HG03565 (cell line): ENCODE measurements at regions not wholly inside any gene's neighbourhood (a gene's known extent, or its start where the extent isn't known, plus 50 kb on each side); places are given as distances from the start of the nearest gene placed in this dataset.

Experiments used
- ATAC-seq: cut with Tn5 transposase; IDR thresholded peaks from one replicate; pipeline ENCODE4 v1.9.1; 2021; ENCODE audit warnings: mild to moderate bottlenecking, moderate library complexity; ENCODE audit not compliant: unreplicated experiment

- ATAC-seq = no peak
These were observed 134.7 kb upstream of the AGR3 start for GRCh38 chr7:17016402-17017010.

DNA sequence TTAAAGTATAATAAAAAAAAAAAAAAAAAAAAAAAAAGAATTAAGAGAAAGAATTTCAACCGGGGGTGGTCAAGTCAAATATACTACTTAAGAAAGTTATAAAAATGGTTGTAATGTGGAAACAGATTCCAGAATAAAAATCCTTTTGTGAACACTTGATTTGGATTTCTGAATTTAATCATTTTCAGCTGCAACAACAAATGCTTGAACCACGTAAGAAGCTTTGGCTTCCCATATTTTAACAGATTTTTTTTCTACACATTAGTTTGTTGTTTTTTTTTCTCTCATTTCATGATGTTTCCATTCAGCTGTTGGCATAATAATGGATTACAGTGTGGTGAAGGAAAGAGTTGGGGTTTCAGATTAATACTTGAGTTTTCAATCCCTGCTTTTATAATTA, 137.3 kb upstream of the AGR3 start:
- no peak for ATAC-seq

GRCh38 chr7:17020250-17020649, 138.5 kb upstream of the AGR3 start:
- no peak for ATAC-seq

- ATAC-seq = no peak
These were observed 139.4 kb upstream of the AGR3 start for GRCh38 chr7:17021205-17021604.

GRCh38 chr7:17022920-17023319, 141.1 kb upstream of the AGR3 start:
- ATAC-seq = no peak

DNA sequence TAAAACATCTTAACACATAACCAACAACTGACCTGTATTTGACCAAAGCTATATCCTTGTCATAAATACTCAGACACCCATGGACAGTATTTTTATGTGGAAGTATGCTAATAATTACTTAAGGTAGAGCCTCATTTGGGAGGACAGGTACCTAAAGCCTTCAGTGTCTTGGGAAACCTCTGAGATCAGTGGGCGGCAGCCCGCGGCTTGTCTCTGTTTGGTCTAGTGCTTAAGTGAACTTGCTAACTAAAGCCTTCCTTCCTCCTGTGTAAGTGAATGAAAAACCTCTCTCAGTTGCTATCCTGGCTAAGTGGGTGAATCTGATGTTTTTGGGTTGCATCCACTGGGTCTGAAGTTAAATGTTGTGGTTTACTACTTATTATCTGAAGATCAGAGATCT, 144.5 kb upstream of the AGR3 start:
- no peak for ATAC-seq

- ATAC-seq = no peak
These were observed 145.5 kb upstream of the AGR3 start for GRCh38 chr7:17027143-17027788.

DNA sequence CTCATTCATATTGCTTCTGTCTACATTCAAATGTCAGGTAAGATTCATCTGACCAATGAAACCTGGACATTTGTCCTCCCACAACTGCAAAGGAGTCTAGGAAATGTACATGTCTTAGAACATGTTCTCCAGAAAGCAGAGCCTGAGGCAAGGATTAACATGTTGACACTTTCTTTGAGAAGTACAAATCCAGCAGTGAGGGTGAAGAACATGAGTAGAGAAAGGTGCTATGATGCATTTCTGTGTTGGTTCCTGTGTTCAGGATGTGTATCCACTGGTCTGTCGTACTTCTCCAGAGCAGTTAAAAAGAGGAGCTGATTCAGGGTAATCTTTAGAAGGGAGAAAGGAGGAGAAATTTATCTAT, 146.0 kb upstream of the AGR3 start:
- ATAC-seq = no peak

GRCh38 chr7:17029150-17029549, 147.4 kb upstream of the AGR3 start:
- ATAC-seq = no peak

DNA sequence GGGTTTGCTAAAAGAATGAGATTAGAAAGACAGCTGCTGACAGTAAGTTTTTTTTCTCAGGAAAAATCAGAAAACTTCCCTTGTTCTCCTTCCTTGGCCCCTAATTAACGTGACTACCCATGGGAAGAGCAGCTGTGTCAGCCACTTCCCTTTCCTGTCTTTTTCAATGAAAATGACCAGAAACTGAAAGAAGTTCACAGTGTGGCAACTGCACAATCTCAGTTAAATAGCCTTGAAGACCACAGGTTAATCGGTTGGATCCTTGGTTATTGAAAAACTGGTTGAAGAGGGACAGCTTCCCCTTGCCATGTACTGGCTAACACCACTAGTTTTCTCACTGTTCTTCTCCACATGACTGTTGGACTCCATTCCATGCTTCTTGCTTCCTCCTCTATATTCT, 148.8 kb upstream of the AGR3 start:
- ATAC-seq = no peak

GRCh38 chr7:17031906-17032551, 150.2 kb upstream of the AGR3 start:
- ATAC-seq = no peak

DNA sequence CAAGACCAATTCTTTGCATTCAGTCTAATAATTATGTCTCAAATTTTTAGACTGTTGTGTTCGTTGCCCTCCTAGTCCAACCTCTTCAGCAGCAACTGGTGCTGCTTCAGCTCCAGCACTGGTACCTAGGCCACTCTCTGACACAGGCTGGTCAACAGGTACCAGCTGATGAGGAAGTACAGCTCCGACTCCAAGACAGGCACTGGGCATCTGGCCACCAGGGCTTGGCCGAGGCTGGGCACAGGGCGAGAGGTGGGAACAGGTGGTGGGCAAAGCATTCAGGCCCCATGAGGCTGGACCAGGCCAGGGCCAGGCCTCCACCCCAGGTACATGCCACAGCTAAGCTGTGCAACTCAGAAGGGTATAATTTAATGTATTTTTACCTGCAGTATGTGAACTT, 151.5 kb upstream of the AGR3 start:
- ATAC-seq = no peak

GRCh38 chr7:17036584-17036983, 154.8 kb upstream of the AGR3 start:
- no peak for ATAC-seq

GRCh38 chr7:17037356-17037755, 155.6 kb upstream of the AGR3 start:
- ATAC-seq = no peak

- no peak for ATAC-seq
These were observed 156.5 kb upstream of the AGR3 start for GRCh38 chr7:17038160-17038782.

- no peak for ATAC-seq
These were observed 157.0 kb upstream of the AGR3 start for GRCh38 chr7:17038783-17039170.

- no peak for ATAC-seq
These were observed 157.6 kb upstream of the AGR3 start for GRCh38 chr7:17039372-17039771.

GRCh38 chr7:17040716-17041115, 158.9 kb upstream of the AGR3 start:
- ATAC-seq = no peak

DNA sequence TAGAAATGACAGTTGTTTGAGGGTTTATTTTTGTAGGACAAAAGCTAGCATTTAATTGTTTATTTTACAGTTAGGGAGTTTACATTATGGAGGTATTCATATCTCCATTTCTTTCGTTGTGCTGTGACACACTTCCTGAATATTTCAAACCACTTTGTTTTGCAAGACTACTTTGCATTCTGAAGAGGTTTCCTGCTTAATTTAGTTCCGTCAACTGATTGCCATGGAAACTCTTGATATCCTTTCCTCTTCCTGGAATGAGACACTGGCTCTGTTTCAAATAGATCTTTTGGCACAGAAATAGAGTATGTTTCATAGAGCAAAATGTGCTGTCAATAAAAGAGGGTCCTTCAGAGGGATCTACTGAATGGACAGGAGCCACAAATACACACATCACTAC, 159.5 kb upstream of the AGR3 start:
- ATAC-seq = no peak

- ATAC-seq = no peak
These were observed 160.4 kb upstream of the AGR3 start for GRCh38 chr7:17042211-17042610.

GRCh38 chr7:17043012-17043877, 161.5 kb upstream of the AGR3 start:
- no peak for ATAC-seq
